ENCODE measurements at regions not wholly inside any gene's neighbourhood (a gene's known extent, or its start where the extent isn't known, plus 50 kb on each side); places are given as distances from the start of the nearest gene placed in this dataset.

DNA sequence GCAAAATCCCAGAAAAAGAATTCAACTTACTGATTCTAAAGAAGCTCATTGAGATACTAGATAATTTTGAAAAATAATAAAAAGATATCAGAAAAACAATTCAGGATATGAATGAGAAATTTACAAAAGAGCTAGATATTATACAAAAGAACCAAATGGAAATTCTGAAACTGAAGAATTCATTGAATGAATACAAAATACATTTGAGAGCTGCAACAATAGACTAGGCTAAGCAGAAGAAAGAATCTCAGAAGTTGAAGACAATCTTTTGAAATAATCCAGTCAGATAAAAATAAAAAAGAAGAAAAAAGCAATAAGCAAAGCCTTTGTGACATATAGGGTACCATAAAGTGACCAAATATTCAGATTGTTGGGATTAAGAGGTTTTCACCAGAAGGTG lies 206.0 kb downstream of the CD109 start:
- Histone ChIP-seq H3K27ac (no peak overlapping the region), H3K27me3 (no peaks in the 10 kb centered on the region), H3K4me1 (no peaks in the 10 kb centered on the region), H3K4me3 (no peak overlapping the region), H3K36me3 (no peaks in the 10 kb centered on the region), H3K9me3 (peaks cover 0 to 20% (median 15%) of the 10 kb centered on the region in 3 donors)
- intact Hi-C loops (cut with DNase I; ENCODE audit: low total_unique reads), result no loop called here
- TF ChIP-seq, protein P1, sequence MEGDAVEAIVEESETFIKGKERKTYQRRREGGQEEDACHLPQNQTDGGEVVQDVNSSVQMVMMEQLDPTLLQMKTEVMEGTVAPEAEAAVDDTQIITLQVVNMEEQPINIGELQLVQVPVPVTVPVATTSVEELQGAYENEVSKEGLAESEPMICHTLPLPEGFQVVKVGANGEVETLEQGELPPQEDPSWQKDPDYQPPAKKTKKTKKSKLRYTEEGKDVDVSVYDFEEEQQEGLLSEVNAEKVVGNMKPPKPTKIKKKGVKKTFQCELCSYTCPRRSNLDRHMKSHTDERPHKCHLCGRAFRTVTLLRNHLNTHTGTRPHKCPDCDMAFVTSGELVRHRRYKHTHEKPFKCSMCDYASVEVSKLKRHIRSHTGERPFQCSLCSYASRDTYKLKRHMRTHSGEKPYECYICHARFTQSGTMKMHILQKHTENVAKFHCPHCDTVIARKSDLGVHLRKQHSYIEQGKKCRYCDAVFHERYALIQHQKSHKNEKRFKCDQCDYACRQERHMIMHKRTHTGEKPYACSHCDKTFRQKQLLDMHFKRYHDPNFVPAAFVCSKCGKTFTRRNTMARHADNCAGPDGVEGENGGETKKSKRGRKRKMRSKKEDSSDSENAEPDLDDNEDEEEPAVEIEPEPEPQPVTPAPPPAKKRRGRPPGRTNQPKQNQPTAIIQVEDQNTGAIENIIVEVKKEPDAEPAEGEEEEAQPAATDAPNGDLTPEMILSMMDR (IDR thresholded peaks at IDR 0.05), result no peak
- DNase-seq, result no peak

DNA sequence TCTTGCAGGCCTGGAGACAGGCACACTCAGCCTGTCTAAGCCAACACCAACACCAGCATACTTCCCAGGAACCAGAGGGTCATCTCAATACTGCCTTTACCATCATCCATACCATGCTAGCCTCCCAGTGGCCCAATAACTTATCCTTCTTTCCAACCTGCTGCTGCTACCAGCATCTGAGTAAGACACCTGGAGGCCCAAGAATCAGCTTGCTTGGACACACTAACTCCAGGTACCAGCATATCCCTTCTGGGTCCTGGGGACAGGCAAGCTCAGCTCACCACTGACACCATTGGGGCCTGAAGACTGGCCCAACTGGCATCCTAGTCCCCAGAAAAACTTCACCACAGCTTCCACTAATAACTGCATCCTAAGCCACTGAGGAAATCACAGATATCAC lies 205.3 kb downstream of the CD109 start:
- H3K4me3 ChIP-seq, result no peak overlapping the region
- H3K36me3 ChIP-seq, result no peaks in the 10 kb centered on the region
- H3K27me3 ChIP-seq, result no peaks in the 10 kb centered on the region
- TF ChIP-seq, protein P1 (IDR thresholded peaks at IDR 0.05), result no peak
- DNase-seq, result no peak
- no peak overlapping the region for H3K27ac ChIP-seq
- no peaks in the 10 kb centered on the region for H3K4me1 ChIP-seq
- H3K9me3 ChIP-seq, result peaks cover 0 to 20% (median 15%) of the 10 kb centered on the region in 3 donors
- intact Hi-C loops (cut with DNase I; ENCODE audit: low total_unique reads), result no loop called here

DNA sequence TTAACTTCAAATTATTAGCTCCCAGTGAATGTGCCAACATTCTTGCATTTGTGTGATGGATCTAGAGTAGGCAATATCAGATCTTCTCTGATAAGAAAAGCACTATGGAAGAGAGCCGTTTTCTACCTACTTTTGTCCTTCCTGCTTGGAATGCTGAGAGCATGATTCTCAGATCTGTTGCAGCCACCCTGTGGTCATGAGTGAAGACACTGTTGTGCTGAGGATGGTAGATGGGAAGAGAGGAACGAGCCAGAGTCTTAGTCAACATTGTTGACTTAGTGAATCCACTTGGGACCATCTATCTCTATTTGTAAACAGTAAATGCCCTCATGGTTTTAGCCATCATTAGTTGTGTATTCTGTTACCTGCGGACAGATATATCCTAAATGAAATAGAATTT lies 202.6 kb downstream of the CD109 start:
- Histone ChIP-seq H3K27me3 (no peaks in the 10 kb centered on the region), H3K27ac (no peak overlapping the region), H3K4me3 (no peak overlapping the region), H3K36me3 (no peaks in the 10 kb centered on the region), H3K4me1 (no peaks in the 10 kb centered on the region), H3K9me3 (peaks cover 0 to 15% (median 8%) of the 10 kb centered on the region in 3 donors)
- DNase-seq, result no peak
- intact Hi-C loops (cut with DNase I; ENCODE audit: low total_unique reads), result no loop called here
- TF ChIP-seq, protein P1 (IDR thresholded peaks at IDR 0.05), result no peak

DNA sequence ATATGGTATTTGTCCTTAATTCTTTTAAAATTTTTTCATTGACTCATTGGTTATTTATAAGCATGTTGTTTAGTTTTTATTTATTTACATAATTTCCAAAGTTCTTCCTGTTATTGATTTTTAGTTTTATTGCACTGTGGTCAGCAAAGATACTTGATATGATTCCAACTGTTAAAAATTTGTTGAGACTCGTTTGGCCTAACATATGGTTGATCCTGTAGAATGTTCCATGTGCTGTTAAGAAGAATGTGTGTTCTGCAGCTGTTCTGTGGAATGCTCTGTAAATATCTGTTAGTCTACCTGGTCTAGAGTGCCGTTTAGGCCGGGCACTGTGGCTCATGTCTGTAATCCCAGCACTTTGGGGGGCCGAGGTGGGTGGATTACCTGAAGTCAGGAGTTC lies 197.7 kb downstream of the CD109 start:
- H3K36me3 ChIP-seq, result no peaks in the 10 kb centered on the region
- DNase-seq, result no peak
- H3K27me3 ChIP-seq, result no peaks in the 10 kb centered on the region
- H3K27ac ChIP-seq, result no peak overlapping the region
- TF ChIP-seq, protein P1 (IDR thresholded peaks at IDR 0.05), result no peak
- intact Hi-C loops (cut with DNase I; ENCODE audit: low total_unique reads), result no loop called here
- no peaks in the 10 kb centered on the region for H3K4me1 ChIP-seq
- H3K4me3 ChIP-seq, result no peak overlapping the region
- no peaks in the 10 kb centered on the region for H3K9me3 ChIP-seq

DNA sequence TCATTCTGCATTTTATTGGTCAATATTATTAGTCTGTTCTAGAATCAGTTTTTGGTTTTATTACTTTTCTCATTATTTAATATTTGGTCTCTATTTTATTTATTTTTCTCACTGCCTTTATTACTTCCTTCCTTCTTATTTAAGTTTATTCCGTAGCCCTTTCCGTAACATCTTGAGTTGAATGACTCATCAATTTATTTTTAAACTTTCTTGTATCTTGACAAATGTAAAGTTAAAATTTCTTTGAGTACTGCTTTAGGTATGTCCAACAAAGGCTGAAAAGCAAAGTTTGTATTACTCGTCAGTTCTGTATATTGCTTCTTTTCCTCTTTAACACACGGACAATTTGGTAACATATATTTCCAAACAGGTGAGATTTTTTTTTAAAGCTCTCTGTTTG lies 192.0 kb downstream of the CD109 start:
- no peaks in the 10 kb centered on the region for H3K9me3 ChIP-seq
- no peaks in the 10 kb centered on the region for H3K27me3 ChIP-seq
- H3K4me1 ChIP-seq, result no peaks in the 10 kb centered on the region
- no peak overlapping the region for H3K27ac ChIP-seq
- no peak overlapping the region for H3K4me3 ChIP-seq
- TF ChIP-seq, protein P1 (IDR thresholded peaks at IDR 0.05), result no peak
- H3K36me3 ChIP-seq, result no peaks in the 10 kb centered on the region
- intact Hi-C loops (cut with DNase I; ENCODE audit: low total_unique reads), result no loop called here
- no peak for DNase-seq

DNA sequence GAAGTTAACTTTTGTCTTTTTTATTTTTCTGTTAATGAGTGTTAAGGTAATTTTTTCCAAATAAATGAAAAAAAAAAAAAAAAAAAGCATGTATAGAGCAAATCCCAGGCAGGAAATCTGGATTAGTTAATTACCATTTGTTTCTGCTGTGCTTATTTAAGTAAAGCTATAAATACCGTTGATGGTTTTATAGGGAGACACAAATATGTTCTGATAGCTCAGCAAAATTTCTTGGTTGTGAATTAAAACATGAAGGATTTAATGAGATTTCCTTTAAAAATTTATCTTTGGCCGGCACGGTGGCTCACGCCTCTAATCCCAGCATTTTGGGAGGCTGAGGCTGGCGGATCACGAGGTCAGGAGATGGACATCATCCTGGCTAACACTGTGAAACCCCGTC lies 189.4 kb downstream of the CD109 start:
- Histone ChIP-seq H3K4me3 (no peak overlapping the region), H3K27ac (no peak overlapping the region), H3K4me1 (no peaks in the 10 kb centered on the region), H3K27me3 (no peaks in the 10 kb centered on the region), H3K9me3 (no peaks in the 10 kb centered on the region), H3K36me3 (no peaks in the 10 kb centered on the region)
- intact Hi-C loops (cut with DNase I; ENCODE audit: low total_unique reads), result no loop called here
- TF ChIP-seq, protein P1 (IDR thresholded peaks at IDR 0.05), result no peak
- no peak for DNase-seq
